IPS-11a (cell line): ENCODE measurements at regions not wholly inside any gene's neighbourhood (a gene's known extent, or its start where the extent isn't known, plus 50 kb on each side); places are given as distances from the start of the nearest gene placed in this dataset.

Experiments
- H3K4me3 ChIP-seq: one replicate; pipeline ENCODE4 v1.5.1; 2013; ENCODE audit warnings: low read depth, low read length, control low read depth

GRCh38 chr5:89034588-89034987 is 151.6 kb upstream of the MEF2C start:
- H3K4me3 ChIP-seq: no peak overlapping the region

DNA sequence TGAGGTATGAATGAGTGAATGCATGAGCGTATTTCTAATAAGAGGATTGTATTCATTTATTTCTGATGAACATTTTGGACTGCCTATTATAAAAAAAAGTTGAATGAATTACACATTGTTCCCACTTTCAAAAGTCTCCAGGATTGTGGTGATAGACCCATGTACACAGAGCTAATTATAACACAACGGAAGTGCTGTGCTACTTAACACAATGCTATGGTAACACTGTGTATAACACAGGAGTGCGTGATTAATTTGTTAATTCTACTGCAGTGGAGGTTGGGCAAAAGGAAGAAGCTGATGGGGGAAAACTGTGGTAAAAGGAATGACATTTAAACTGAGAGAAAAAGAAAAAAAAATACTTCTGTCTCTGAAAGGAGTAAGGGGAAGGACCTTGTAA is 147.8 kb upstream of the MEF2C start:
- no peak overlapping the region for H3K4me3 ChIP-seq

DNA sequence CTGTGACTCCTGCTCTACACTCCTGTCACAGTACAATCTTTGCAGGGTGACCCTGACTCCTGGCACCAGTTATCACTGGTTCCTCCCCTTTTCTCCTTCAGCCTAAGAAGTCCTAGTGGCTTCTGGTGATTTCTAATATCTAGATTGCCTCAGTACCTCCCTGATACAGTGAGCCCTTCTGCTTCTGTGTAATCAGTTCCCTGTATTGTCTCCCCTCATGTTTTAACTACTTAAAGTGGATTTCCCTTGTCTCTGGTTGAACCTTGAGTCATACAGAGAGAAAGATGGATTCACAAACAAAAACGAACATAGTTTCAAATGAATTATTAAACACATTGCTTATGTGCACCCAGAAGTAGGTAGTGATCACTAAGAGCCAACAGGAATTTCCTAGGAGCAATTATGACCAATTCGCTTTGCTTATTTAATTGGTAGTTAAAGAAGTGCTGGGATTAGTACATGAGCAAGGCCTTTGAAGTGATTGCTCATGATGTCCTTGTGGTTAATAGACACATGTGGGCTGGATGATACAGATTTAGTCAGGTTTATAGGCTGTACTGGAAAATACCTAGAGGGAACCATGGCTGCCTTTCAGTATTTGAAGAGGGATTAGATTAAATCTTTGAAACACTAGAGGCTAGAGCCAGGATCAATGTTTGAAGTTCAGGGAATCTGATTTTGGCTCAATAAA is 145.8 kb upstream of the MEF2C start:
- H3K4me3 ChIP-seq: no peak overlapping the region

- H3K4me3 ChIP-seq: no peak overlapping the region
These were observed 141.1 kb upstream of the MEF2C start for GRCh38 chr5:89024045-89024444.

- no peak overlapping the region for H3K4me3 ChIP-seq
These were observed 138.1 kb upstream of the MEF2C start for GRCh38 chr5:89020926-89021610.

GRCh38 chr5:89016741-89017303 is 133.8 kb upstream of the MEF2C start:
- H3K4me3 ChIP-seq: no peak overlapping the region

GRCh38 chr5:89015409-89015808 is 132.4 kb upstream of the MEF2C start:
- no peak overlapping the region for H3K4me3 ChIP-seq

GRCh38 chr5:89011778-89012711 is 129.1 kb upstream of the MEF2C start:
- H3K4me3 ChIP-seq: no peak overlapping the region

GRCh38 chr5:89010512-89010911 is 127.5 kb upstream of the MEF2C start:
- H3K4me3 ChIP-seq: no peak overlapping the region

- no peak overlapping the region for H3K4me3 ChIP-seq
These were observed 125.3 kb upstream of the MEF2C start for GRCh38 chr5:89008291-89008690.

GRCh38 chr5:89005990-89006389 is 123.0 kb upstream of the MEF2C start:
- no peak overlapping the region for H3K4me3 ChIP-seq

GRCh38 chr5:89004379-89004778 is 121.4 kb upstream of the MEF2C start:
- H3K4me3 ChIP-seq: no peak overlapping the region

- no peak overlapping the region for H3K4me3 ChIP-seq
These were observed 120.6 kb upstream of the MEF2C start for GRCh38 chr5:89003563-89004036.

GRCh38 chr5:88999853-89000252 is 116.9 kb upstream of the MEF2C start:
- H3K4me3 ChIP-seq: no peak overlapping the region

DNA sequence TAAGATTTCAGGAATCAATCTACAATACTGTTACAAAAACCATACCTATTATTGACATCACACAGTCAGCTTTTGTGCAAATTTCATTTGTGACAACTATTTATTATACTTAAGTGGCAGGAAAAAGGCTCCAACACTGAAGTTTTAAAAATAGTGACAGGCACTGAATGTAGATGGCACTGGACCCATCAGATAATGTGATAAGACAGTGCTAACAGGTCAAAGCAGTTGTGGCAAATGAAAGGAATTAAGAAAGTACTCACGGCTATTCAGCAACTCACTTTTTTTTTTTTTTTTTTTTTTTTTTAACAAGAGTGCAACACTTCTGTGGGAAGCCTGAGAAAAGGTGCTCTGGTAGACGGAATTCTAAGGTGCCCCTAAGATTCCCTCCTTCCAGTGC is 115.0 kb upstream of the MEF2C start:
- no peak overlapping the region for H3K4me3 ChIP-seq

DNA sequence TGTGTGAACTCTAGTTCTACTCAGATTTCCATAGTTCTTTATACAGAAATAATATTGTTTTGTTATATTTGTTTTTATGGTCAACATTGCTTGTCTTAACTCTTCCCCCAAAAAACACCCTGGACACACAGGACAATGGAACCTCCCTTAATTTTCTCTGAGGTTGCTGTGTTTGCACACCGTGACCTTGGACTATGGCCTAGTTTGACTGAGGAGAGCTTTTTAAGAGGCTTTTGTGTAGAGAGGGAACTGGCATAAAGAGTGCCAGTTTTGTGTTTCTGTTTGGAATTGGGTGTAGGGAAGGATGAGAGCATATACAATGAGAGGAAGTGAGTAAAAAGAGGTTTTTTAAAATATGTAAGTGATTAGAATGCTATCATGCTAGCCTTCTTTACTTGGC is 101.1 kb upstream of the MEF2C start:
- no peak overlapping the region for H3K4me3 ChIP-seq

DNA sequence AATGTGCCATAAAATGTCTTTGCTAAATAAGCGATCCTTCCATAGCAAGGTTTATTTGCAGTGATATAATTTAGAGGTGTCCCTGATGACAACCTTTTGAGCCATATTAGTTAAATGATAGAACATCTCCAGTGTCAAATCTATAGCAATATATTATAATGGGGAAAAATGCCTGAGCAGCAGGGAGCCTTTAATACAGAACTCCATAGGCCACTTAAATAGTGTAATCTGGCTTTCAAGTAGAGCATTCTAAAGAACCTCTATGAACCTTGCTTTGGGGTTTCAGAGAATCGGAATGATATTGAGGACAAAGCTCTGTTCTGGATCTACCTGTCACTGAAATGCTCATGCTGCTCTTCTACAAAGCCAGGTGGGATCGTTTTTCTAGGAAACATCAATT is 96.7 kb upstream of the MEF2C start:
- H3K4me3 ChIP-seq: no peak overlapping the region

DNA sequence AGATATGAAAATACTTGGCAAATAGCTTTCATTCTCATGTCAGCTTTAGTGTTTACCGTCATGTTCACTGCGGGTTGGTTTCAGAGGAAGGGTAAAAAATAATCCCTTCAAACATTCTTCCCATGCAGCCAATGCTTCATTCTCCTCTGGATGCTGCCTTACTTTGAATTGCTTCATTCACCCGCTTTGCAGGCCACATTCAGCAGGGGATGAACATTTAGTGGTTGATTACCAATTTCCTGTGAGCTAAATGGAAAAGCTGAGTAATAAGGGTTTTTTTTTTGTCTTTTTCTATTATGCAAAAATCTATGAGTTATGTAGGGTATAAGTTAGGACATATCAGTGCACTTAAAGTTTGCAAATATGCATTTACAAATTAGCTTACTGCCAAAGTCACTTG is 96.3 kb upstream of the MEF2C start:
- no peak overlapping the region for H3K4me3 ChIP-seq

DNA sequence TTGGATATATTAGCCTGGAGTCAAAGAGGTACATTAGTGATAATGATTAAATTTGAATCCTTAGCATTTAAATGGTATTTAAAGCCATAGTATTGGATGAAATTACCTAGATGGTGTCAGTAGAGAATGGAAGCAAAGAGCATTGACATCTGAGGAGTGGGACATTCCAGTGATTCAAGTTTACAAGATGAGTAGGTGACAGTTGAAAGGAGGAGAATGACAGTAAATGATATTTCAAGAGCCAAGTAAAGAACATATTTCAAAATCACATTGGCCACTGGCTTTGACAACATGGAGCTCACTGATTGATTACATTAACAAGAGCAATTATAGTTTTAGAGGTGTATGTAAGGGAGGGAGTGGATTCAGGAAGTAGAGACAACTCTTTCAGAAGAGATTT is 93.9 kb upstream of the MEF2C start:
- no peak overlapping the region for H3K4me3 ChIP-seq

- H3K4me3 ChIP-seq: no peak overlapping the region
These were observed 84.9 kb upstream of the MEF2C start for GRCh38 chr5:88967633-88968585.
